A673 (cell line): ENCODE measurements at regions not wholly inside any gene's neighbourhood (a gene's known extent, or its start where the extent isn't known, plus 50 kb on each side); places are given as distances from the start of the nearest gene placed in this dataset.

Experiments used
- EZH2 ChIP-seq: fragments of 200-600 bp; sonication (generic); IDR thresholded peaks from 2 replicates; pipeline ENCODE4 v1.6.1; 2017; ENCODE audit warnings: borderline replicate concordance, low read depth, mild to moderate bottlenecking, mixed read lengths, antibody characterized with exemption, low read length; ENCODE audit not compliant: poor library complexity, severe bottlenecking
- TF ChIP-seq, protein P1 (sequence below): fragments of 300-800, 200-600 bp; sonication (generic); conservative IDR thresholded peaks from 2 replicates; pipeline ENCODE4 v1.5.1; 2017; ENCODE audit warnings: low read depth, mild to moderate bottlenecking, antibody characterized with exemption, low read length, moderate library complexity, mixed read lengths

- TF ChIP-seq, protein P1, sequence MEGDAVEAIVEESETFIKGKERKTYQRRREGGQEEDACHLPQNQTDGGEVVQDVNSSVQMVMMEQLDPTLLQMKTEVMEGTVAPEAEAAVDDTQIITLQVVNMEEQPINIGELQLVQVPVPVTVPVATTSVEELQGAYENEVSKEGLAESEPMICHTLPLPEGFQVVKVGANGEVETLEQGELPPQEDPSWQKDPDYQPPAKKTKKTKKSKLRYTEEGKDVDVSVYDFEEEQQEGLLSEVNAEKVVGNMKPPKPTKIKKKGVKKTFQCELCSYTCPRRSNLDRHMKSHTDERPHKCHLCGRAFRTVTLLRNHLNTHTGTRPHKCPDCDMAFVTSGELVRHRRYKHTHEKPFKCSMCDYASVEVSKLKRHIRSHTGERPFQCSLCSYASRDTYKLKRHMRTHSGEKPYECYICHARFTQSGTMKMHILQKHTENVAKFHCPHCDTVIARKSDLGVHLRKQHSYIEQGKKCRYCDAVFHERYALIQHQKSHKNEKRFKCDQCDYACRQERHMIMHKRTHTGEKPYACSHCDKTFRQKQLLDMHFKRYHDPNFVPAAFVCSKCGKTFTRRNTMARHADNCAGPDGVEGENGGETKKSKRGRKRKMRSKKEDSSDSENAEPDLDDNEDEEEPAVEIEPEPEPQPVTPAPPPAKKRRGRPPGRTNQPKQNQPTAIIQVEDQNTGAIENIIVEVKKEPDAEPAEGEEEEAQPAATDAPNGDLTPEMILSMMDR: no peak
- no peak for TF ChIP-seq EZH2
Measured at GRCh38 chr22:48734359-48734758, 1093.3 kb downstream of the BRD1 start.
